ENCODE measurements at regions not wholly inside any gene's neighbourhood (a gene's known extent, or its start where the extent isn't known, plus 50 kb on each side); places are given as distances from the start of the nearest gene placed in this dataset.

- TF ChIP-seq CTCF (IDR thresholded peaks at IDR 0.05) (no peak), REST (IDR thresholded peaks at IDR 0.05; ENCODE audit: insufficient read depth in 1 of 2, low read depth in 2 of 2, low read length in 1 of 2) (no peak), TCF7L2 (IDR thresholded peaks at IDR 0.05; ENCODE audit: low read depth, low read length) (no peak)
These were observed 61.8 kb upstream of the ACO1 start for GRCh38 chr9:32322622-32323021.
